ENCODE measurements at regions not wholly inside any gene's neighbourhood (a gene's known extent, or its start where the extent isn't known, plus 50 kb on each side); places are given as distances from the start of the nearest gene placed in this dataset.

- TF ChIP-seq, protein P1, sequence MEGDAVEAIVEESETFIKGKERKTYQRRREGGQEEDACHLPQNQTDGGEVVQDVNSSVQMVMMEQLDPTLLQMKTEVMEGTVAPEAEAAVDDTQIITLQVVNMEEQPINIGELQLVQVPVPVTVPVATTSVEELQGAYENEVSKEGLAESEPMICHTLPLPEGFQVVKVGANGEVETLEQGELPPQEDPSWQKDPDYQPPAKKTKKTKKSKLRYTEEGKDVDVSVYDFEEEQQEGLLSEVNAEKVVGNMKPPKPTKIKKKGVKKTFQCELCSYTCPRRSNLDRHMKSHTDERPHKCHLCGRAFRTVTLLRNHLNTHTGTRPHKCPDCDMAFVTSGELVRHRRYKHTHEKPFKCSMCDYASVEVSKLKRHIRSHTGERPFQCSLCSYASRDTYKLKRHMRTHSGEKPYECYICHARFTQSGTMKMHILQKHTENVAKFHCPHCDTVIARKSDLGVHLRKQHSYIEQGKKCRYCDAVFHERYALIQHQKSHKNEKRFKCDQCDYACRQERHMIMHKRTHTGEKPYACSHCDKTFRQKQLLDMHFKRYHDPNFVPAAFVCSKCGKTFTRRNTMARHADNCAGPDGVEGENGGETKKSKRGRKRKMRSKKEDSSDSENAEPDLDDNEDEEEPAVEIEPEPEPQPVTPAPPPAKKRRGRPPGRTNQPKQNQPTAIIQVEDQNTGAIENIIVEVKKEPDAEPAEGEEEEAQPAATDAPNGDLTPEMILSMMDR (IDR thresholded peaks at IDR 0.05; ENCODE audit: insufficient read depth, low read length) = no peak
- TF ChIP-seq POLR2AphosphoS5 (IDR thresholded peaks at IDR 0.05; ENCODE audit: low read depth) (no peak), SPI1 (IDR thresholded peaks at IDR 0.05; ENCODE audit: borderline replicate concordance, low read depth) (no peak), GABPA (IDR thresholded peaks at IDR 0.05; ENCODE audit: low read depth) (no peak)
- TF ChIP-seq, protein P2, sequence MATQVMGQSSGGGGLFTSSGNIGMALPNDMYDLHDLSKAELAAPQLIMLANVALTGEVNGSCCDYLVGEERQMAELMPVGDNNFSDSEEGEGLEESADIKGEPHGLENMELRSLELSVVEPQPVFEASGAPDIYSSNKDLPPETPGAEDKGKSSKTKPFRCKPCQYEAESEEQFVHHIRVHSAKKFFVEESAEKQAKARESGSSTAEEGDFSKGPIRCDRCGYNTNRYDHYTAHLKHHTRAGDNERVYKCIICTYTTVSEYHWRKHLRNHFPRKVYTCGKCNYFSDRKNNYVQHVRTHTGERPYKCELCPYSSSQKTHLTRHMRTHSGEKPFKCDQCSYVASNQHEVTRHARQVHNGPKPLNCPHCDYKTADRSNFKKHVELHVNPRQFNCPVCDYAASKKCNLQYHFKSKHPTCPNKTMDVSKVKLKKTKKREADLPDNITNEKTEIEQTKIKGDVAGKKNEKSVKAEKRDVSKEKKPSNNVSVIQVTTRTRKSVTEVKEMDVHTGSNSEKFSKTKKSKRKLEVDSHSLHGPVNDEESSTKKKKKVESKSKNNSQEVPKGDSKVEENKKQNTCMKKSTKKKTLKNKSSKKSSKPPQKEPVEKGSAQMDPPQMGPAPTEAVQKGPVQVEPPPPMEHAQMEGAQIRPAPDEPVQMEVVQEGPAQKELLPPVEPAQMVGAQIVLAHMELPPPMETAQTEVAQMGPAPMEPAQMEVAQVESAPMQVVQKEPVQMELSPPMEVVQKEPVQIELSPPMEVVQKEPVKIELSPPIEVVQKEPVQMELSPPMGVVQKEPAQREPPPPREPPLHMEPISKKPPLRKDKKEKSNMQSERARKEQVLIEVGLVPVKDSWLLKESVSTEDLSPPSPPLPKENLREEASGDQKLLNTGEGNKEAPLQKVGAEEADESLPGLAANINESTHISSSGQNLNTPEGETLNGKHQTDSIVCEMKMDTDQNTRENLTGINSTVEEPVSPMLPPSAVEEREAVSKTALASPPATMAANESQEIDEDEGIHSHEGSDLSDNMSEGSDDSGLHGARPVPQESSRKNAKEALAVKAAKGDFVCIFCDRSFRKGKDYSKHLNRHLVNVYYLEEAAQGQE (IDR thresholded peaks at IDR 0.05; ENCODE audit: insufficient replicate concordance, low read depth) = no peak
- DNase-seq (ENCODE audit: low read depth in 1 of 2, low spot score in 1 of 2) = no peak
- H3K4me3 ChIP-seq (replicated peaks; ENCODE audit: insufficient read depth, low read length) = no peak overlapping the region
- H3K27ac ChIP-seq (replicated peaks) = no peak overlapping the region
- no peaks in the 10 kb centered on the region for H3K27me3 ChIP-seq (ENCODE audit: insufficient read depth, poor library complexity, severe bottlenecking)
Measured at GRCh38 chr4:66662620-66663019, 882.7 kb downstream of the CENPC start.

DNA sequence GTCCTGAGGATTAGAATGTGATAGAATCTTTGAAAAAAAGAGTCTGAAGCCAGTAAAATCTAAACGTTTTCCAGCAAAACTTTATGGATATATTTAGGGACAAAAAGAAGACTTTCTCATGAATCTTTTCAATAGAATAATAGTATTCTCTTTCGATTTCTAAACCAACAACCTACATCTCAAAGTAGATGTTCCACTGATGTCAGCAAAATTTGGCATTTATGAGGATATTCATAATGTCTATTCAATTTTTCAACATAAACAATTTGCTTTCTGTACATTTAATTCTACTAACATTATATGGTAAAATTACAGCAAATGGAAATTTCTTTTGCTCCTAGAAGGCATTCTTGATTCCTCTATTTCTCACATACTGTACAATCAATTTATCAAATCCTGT is 886.5 kb downstream of the CENPC start:
- DNase-seq (ENCODE audit: low read depth in 1 of 2, low spot score in 1 of 2) = no peak
- Histone ChIP-seq H3K27ac (replicated peaks) (no peak overlapping the region), H3K4me3 (replicated peaks; ENCODE audit: insufficient read depth, low read length) (no peak overlapping the region), H3K27me3 (ENCODE audit: insufficient read depth, poor library complexity, severe bottlenecking) (no peaks in the 10 kb centered on the region)
- TF ChIP-seq GABPA (IDR thresholded peaks at IDR 0.05; ENCODE audit: low read depth) (no peak), POLR2AphosphoS5 (IDR thresholded peaks at IDR 0.05; ENCODE audit: low read depth) (no peak), SPI1 (IDR thresholded peaks at IDR 0.05; ENCODE audit: borderline replicate concordance, low read depth) (no peak)
- TF ChIP-seq, protein P2 (IDR thresholded peaks at IDR 0.05; ENCODE audit: insufficient replicate concordance, low read depth) = no peak
- TF ChIP-seq, protein P1 (IDR thresholded peaks at IDR 0.05; ENCODE audit: insufficient read depth, low read length) = no peak

- H3K27me3 ChIP-seq (ENCODE audit: insufficient read depth, poor library complexity, severe bottlenecking) = no peaks in the 10 kb centered on the region
- H3K27ac ChIP-seq (replicated peaks) = no peak overlapping the region
- no peak for DNase-seq (ENCODE audit: low read depth in 1 of 2, low spot score in 1 of 2)
- H3K4me3 ChIP-seq (replicated peaks; ENCODE audit: insufficient read depth, low read length) = no peak overlapping the region
- TF ChIP-seq POLR2AphosphoS5 (IDR thresholded peaks at IDR 0.05; ENCODE audit: low read depth) (no peak), SPI1 (IDR thresholded peaks at IDR 0.05; ENCODE audit: borderline replicate concordance, low read depth) (no peak), GABPA (IDR thresholded peaks at IDR 0.05; ENCODE audit: low read depth) (no peak)
- TF ChIP-seq, protein P1 (IDR thresholded peaks at IDR 0.05; ENCODE audit: insufficient read depth, low read length) = no peak
- TF ChIP-seq, protein P2 (IDR thresholded peaks at IDR 0.05; ENCODE audit: insufficient replicate concordance, low read depth) = no peak
Measured at GRCh38 chr4:66655505-66655904, 889.8 kb downstream of the CENPC start.

Measured in HL-60 (cell line).